Breast epithelium (tissue), 4 donors: ENCODE measurements at regions not wholly inside any gene's neighbourhood (a gene's known extent, or its start where the extent isn't known, plus 50 kb on each side); places are given as distances from the start of the nearest gene placed in this dataset.

ENCODE experiments used
- DNase-seq, 2 donors: peaks; one replicate each; pipeline ENCODE4 v3.0.0-alpha.2; 2019; ENCODE audit warnings: low spot score in 2 of 2
- H3K27ac ChIP-seq, 2 donors: fragments of 200-600 bp; sonication (generic) in 1 of 2; one replicate each; pipeline ENCODE4 v1.5.1; 2016 to 2019; ENCODE audit warnings: mild to moderate bottlenecking in 1 of 2
- H3K27me3 ChIP-seq, 2 donors: fragments of 200-600 bp; sonication (generic) in 1 of 2; one replicate each; pipeline versions ENCODE4 v1.5.1 to v1.6.0; 2017 to 2019; ENCODE audit warnings: control low read depth in 1 of 2, mild to moderate bottlenecking in 1 of 2
- H3K36me3 ChIP-seq: fragments of 200-600 bp; one replicate; pipeline ENCODE4 v1.5.1; 2019
- H3K4me1 ChIP-seq, 2 donors: fragments of 200-600 bp; sonication (generic); one replicate each; pipeline ENCODE4 v1.5.1; 2016 to 2019; ENCODE audit warnings: control low read depth in 1 of 2
- H3K4me3 ChIP-seq, 3 donors: fragments of 200-600 bp; sonication (generic); 1 replicate in 2 of 3; 2 replicates in 1 of 3; pipeline ENCODE4 v1.5.1; 2016 to 2019; ENCODE audit warnings: mild to moderate bottlenecking in 3 of 3, moderate library complexity in 2 of 3
- H3K9me3 ChIP-seq, 2 donors: fragments of 200-600 bp; sonication (generic) in 1 of 2; one replicate each; pipeline ENCODE4 v1.5.1; 2016 to 2019; ENCODE audit warnings: control low read depth in 1 of 2
- POLR2A ChIP-seq: fragments of 450-650 bp; IDR thresholded peaks from one replicate; pipeline ENCODE4 v1.6.1; 2016; ENCODE audit warnings: antibody characterized with exemption, mild to moderate bottlenecking, moderate library complexity
- POLR2AphosphoS5 ChIP-seq, 3 donors: sonication (generic); formaldehyde crosslinking; IDR thresholded peaks; one replicate each; pipeline ENCODE4 v1.6.1; 2017; ENCODE audit warnings: antibody characterized with exemption in 3 of 3
- intact Hi-C: fragments of 100-400 bp; cut with DNase I; formaldehyde crosslinking; loops from one replicate; pipeline ENCODE4 v1.15.1; 2023; ENCODE audit warnings: low total_unique reads
- TF ChIP-seq, protein P1 (sequence below), 3 donors: fragments of 450-650 bp; IDR thresholded peaks; one replicate each; pipeline ENCODE4 v1.5.1; 2016 to 2017; ENCODE audit warnings: antibody characterized with exemption in 3 of 3, mild to moderate bottlenecking in 3 of 3, moderate library complexity in 3 of 3

DNA sequence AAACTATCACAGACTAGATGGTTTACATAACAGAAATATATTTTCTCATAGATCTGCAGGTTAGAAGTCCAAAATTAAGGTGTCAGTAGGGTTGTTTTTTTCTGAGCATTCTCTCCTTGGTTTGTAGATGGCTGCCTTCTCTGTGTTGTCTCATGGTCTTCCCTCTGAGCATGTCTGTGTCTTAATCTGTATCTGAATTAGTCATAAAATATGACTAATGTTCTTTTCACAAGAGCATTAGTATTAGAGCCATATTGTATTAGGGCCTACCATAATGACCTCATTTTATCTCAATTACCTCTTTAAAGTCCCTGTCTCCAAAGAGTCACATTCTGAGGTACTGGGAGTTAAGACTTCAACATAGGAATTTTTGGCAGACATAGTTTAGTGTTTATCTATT lies 77.2 kb upstream of the OBI1 start:
- no peak overlapping the region for H3K4me3 ChIP-seq
- TF ChIP-seq POLR2AphosphoS5 (IDR thresholded peaks at IDR 0.05) (no peak), POLR2A (no peak)
- TF ChIP-seq, protein P1, sequence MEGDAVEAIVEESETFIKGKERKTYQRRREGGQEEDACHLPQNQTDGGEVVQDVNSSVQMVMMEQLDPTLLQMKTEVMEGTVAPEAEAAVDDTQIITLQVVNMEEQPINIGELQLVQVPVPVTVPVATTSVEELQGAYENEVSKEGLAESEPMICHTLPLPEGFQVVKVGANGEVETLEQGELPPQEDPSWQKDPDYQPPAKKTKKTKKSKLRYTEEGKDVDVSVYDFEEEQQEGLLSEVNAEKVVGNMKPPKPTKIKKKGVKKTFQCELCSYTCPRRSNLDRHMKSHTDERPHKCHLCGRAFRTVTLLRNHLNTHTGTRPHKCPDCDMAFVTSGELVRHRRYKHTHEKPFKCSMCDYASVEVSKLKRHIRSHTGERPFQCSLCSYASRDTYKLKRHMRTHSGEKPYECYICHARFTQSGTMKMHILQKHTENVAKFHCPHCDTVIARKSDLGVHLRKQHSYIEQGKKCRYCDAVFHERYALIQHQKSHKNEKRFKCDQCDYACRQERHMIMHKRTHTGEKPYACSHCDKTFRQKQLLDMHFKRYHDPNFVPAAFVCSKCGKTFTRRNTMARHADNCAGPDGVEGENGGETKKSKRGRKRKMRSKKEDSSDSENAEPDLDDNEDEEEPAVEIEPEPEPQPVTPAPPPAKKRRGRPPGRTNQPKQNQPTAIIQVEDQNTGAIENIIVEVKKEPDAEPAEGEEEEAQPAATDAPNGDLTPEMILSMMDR (IDR thresholded peaks at IDR 0.05), result no peak
- H3K9me3 ChIP-seq, result no peaks in the 10 kb centered on the region
- intact Hi-C loops, result no loop called here
- no peak for DNase-seq
- H3K27me3 ChIP-seq, result no peaks in the 10 kb centered on the region
- H3K4me1 ChIP-seq, result no peaks in the 10 kb centered on the region
- no peaks in the 10 kb centered on the region for H3K36me3 ChIP-seq
- H3K27ac ChIP-seq, result no peak overlapping the region

DNA sequence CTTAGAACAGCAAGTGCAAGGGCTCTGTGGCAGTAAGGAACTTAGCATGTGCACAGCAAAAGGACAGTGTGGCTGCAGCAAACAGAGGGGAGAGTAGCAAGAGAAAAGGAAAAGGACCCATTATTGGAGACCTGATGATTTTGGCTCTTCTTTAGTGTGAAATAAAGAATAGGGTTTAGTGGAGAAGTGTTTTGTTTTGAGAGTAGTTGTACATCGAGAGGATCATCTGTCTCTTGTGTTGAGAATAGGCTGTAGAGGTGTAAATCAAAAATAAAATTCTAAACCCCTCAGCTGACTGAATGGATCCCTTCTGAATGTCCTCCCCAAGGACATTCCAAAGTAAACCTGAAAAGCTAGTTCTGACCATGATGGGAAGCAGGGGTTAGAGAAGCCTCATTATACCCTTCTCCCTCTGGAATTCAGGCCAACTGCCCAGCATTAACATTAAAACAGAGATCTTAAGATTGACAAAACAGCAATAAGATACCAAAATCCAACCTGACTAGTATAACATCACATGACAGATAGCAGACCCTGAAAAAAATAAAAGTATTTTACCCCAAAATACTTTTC lies 73.6 kb upstream of the OBI1 start:
- Histone ChIP-seq H3K4me3 (no peak overlapping the region), H3K36me3 (no peaks in the 10 kb centered on the region), H3K27me3 (no peaks in the 10 kb centered on the region), H3K4me1 (no peaks in the 10 kb centered on the region), H3K9me3 (no peaks in the 10 kb centered on the region), H3K27ac (no peak overlapping the region)
- intact Hi-C loops, result no loop called here
- TF ChIP-seq, protein P1 (IDR thresholded peaks at IDR 0.05), result no peak
- no peak for TF ChIP-seq POLR2A
- no peak for TF ChIP-seq POLR2AphosphoS5 (IDR thresholded peaks at IDR 0.05)
- no peak for DNase-seq

DNA sequence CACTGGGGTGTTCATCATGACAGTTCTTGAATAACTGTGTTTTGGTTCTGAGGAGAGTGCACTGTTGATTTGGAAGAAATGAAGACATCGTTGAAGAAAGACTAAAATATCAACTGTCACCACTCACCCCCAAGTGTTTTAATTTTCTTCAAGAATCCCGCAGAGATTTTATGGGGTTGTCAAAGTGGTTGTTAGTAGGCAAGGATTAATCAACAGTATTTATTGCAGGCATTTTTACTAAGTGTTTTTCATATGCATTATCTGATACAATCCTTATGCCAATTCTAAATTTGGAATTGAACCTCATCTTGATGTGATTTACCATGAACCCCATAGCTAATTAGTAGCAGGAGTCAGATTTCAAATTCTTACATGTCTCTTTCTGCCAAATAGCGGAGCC lies 63.7 kb upstream of the OBI1 start:
- TF ChIP-seq, protein P1 (IDR thresholded peaks at IDR 0.05), result no peak
- TF ChIP-seq POLR2AphosphoS5 (IDR thresholded peaks at IDR 0.05) (no peak), POLR2A (no peak)
- no peak overlapping the region for H3K4me3 ChIP-seq
- intact Hi-C loops, result no loop called here
- no peaks in the 10 kb centered on the region for H3K4me1 ChIP-seq
- H3K36me3 ChIP-seq, result no peaks in the 10 kb centered on the region
- DNase-seq, result no peak
- H3K27ac ChIP-seq, result no peak overlapping the region
- no peaks in the 10 kb centered on the region for H3K9me3 ChIP-seq
- no peaks in the 10 kb centered on the region for H3K27me3 ChIP-seq

DNA sequence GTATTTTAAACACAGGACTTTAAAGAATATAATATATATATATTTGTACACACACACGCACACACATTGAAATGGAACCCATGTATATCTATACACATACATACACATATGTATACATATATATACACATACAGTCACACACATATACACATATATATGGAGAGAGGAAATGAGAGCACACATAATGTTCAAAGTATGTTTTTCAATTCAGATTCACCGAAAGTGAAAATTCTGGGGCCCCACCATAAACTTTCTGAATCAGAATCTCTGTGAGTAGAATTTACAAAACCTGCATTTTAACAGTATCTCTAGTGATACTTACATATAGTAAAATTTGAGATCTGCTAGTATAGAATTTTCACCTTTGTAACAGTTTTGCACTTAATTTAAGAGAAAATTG lies 60.4 kb upstream of the OBI1 start:
- Histone ChIP-seq H3K27ac (no peak overlapping the region), H3K4me1 (no peaks in the 10 kb centered on the region), H3K36me3 (no peaks in the 10 kb centered on the region), H3K27me3 (no peaks in the 10 kb centered on the region), H3K9me3 (no peaks in the 10 kb centered on the region), H3K4me3 (no peak overlapping the region)
- TF ChIP-seq, protein P1 (IDR thresholded peaks at IDR 0.05), result no peak
- TF ChIP-seq POLR2A (no peak), POLR2AphosphoS5 (IDR thresholded peaks at IDR 0.05) (no peak)
- intact Hi-C loops, result no loop called here
- DNase-seq, result no peak

DNA sequence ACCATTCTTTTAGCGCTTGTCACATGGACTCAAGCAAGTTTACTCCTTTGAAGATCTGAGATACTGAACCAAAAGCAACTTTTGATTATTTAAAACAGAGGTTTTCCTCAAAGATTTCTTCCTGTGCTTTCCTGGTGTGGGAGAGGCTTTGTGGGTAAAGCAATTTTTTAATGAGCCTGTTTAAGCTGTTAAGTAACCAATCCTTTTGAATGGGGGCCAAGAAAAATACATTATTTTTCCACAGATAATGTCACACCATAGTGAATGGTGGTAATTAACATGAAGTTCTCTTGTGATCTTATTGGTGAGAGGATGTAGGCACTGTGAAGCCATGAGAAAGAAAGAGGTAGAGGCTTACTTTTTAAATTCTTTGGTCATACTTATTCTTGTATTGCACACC lies 55.8 kb upstream of the OBI1 start:
- H3K4me1 ChIP-seq, result no peaks in the 10 kb centered on the region
- no peaks in the 10 kb centered on the region for H3K36me3 ChIP-seq
- intact Hi-C loops, result loop anchor here (5.0 kb wide), 1 partner anchor 337 kb away; no protein-coding TSS in a partner anchor
- no peak for DNase-seq
- no peak overlapping the region for H3K27ac ChIP-seq
- H3K9me3 ChIP-seq, result no peaks in the 10 kb centered on the region
- TF ChIP-seq POLR2A (no peak), POLR2AphosphoS5 (IDR thresholded peaks at IDR 0.05) (no peak)
- TF ChIP-seq, protein P1 (IDR thresholded peaks at IDR 0.05), result no peak
- H3K4me3 ChIP-seq, result no peak overlapping the region
- H3K27me3 ChIP-seq, result no peaks in the 10 kb centered on the region
